ENCODE measurements at regions not wholly inside any gene's neighbourhood (a gene's known extent, or its start where the extent isn't known, plus 50 kb on each side); places are given as distances from the start of the nearest gene placed in this dataset.

DNA sequence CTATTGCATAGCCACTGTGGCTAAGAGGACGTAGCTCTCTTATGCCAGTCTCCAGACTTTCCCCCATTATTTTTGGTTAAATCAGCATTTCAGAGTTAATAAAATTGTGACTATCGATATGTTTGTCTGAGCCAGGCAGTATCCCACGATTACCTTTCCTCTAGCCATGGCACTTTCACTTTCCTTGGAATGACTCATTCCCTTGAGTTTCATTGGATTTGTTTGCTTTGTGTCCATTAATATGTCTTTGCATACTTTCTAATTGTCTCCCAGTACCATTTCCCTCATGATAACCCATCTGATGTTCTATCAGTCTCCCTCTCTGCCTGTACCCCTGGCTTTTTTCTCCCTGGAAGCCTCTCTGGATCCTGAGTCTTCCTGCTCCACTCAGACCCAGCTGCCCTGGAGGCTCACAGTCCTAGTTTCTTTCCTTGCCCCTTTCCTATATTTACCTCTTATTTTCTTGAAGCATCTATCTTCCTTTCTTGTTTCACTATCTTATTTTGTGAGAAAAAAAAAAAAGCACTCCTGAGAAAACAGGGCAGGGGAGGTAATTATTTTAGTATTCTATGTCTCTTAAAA, 126.1 kb downstream of the MTX2 start:
- Histone ChIP-seq H3K9me3 (no peaks in the 10 kb centered on the region), H3K36me3 (no peaks in the 10 kb centered on the region), H3K27ac (no peak overlapping the region), H3K27me3 (no peaks in the 10 kb centered on the region), H3K4me1 (peaks cover 6 to 8% of the 10 kb centered on the region in 2 donors), H3K4me3 (no peak overlapping the region)
- ATAC-seq, result no peak
- TF ChIP-seq POLR2A (IDR thresholded peaks at IDR 0.05), result no peak
- TF ChIP-seq, protein P1, sequence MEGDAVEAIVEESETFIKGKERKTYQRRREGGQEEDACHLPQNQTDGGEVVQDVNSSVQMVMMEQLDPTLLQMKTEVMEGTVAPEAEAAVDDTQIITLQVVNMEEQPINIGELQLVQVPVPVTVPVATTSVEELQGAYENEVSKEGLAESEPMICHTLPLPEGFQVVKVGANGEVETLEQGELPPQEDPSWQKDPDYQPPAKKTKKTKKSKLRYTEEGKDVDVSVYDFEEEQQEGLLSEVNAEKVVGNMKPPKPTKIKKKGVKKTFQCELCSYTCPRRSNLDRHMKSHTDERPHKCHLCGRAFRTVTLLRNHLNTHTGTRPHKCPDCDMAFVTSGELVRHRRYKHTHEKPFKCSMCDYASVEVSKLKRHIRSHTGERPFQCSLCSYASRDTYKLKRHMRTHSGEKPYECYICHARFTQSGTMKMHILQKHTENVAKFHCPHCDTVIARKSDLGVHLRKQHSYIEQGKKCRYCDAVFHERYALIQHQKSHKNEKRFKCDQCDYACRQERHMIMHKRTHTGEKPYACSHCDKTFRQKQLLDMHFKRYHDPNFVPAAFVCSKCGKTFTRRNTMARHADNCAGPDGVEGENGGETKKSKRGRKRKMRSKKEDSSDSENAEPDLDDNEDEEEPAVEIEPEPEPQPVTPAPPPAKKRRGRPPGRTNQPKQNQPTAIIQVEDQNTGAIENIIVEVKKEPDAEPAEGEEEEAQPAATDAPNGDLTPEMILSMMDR (IDR thresholded peaks at IDR 0.05 in 4 of 5, conservative IDR thresholded peaks at IDR 0.05 in 1 of 5), result no peak
- no peak for DNase-seq
- intact Hi-C loops (cut with DNase I; ENCODE audit: low total_unique reads), result no loop called here
- in situ Hi-C loops (cut with MboI; ENCODE audit: low sequenced_read_pairs in 4 of 4), result no loop called here

DNA sequence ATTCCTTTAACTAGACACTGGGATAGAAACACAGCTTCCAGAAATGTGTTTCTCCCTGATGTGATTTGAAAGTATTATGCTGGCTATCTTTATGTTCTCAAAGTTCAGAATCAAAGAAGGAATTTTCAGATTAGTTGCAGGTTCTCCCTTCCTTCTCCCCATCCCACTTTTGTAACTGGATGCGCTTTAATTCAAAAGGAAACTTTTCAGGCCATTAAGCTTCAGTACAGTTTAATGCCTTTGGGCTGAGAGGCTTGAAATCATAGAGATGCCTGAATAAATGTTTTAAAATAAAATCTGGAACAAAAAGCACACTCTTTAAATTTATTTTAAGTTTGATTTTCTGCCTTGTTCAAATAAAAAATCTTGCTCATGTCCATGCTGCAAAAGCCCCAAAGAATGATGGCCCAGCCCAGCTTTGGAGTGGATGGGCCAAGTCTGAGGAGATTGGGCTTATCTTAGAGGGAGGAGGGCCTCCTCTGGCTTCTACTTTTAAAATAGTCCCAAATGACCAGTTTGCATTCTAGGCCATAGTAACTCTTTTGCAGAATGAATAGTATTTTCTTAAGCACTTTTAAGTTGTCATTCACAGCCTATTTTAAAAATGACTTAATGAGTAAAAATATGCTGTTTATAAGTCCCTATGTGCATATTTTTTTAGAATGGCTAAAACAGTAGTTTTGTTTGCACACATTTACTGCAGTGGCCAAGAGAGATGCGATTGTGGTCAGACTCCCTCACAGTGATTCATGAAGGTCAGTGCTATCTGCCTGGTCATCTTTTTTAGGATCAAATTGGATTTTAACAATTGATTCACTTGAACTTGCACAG, 129.2 kb downstream of the MTX2 start:
- Histone ChIP-seq H3K27me3 (no peaks in the 10 kb centered on the region), H3K9me3 (no peaks in the 10 kb centered on the region), H3K4me3 (no peak overlapping the region), H3K36me3 (no peaks in the 10 kb centered on the region), H3K4me1 (no peaks in the 10 kb centered on the region), H3K27ac (no peak overlapping the region)
- ATAC-seq (no peak), DNase-seq (no peak)
- in situ Hi-C loops (cut with MboI; ENCODE audit: low sequenced_read_pairs in 4 of 4), result no loop called here
- intact Hi-C loops (cut with DNase I; ENCODE audit: low total_unique reads), result no loop called here
- no peak for TF ChIP-seq POLR2A (IDR thresholded peaks at IDR 0.05)
- TF ChIP-seq, protein P1 (IDR thresholded peaks at IDR 0.05 in 4 of 5, conservative IDR thresholded peaks at IDR 0.05 in 1 of 5), result no peak

DNA sequence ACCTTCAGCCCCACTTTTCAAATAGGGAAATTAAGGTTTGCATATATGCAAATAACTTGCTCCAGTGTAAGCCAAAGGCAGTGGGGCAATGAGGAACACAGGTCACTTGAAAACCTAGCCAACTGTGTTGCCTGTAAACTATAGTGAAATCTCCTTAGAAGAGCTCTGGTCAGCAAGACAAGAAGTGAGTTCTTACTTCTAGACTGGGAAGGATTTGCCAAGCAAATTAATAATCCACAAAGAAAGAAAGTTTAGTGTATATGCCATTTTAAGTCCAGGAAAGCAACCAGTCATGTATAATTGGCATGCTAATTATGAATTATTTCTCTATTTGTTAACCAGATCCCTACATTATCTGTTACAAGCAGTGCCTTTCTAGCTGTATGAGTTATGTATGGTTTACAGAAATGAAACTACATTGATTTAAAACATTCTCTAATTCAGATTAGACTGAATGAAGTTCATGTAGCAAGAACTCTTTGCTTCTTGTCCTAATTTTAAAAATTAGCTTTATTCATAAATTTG, 129.9 kb downstream of the MTX2 start:
- DNase-seq (no peak), ATAC-seq (no peak)
- intact Hi-C loops (cut with DNase I; ENCODE audit: low total_unique reads) (no loop called here), in situ Hi-C loops (cut with MboI; ENCODE audit: low sequenced_read_pairs in 4 of 4) (no loop called here)
- Histone ChIP-seq H3K4me1 (no peaks in the 10 kb centered on the region), H3K27me3 (no peaks in the 10 kb centered on the region), H3K27ac (no peak overlapping the region), H3K36me3 (no peaks in the 10 kb centered on the region), H3K9me3 (no peaks in the 10 kb centered on the region), H3K4me3 (no peak overlapping the region)
- TF ChIP-seq, protein P1 (IDR thresholded peaks at IDR 0.05 in 4 of 5, conservative IDR thresholded peaks at IDR 0.05 in 1 of 5), result no peak
- no peak for TF ChIP-seq POLR2A (IDR thresholded peaks at IDR 0.05)

DNA sequence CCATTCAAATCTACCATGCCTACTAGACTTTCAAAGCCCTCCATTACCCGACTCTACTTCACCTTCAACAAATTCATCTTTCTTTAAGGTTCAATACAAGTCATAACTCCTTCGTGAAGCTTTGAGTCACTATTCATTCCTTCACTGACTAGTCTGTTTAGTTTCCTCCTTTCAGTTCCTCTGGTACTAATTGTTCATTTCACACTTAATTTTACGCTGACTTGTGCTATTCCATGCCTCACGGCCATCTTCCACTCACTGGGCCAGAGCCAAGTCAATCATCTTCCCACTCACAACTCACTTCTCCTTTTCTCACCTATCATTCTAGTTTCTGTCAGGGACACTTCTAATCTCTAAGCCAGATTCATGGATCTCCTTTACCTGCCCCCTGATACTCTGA, 136.2 kb downstream of the MTX2 start:
- TF ChIP-seq, protein P1 (IDR thresholded peaks at IDR 0.05 in 4 of 5, conservative IDR thresholded peaks at IDR 0.05 in 1 of 5), result no peak
- in situ Hi-C loops (cut with MboI; ENCODE audit: low sequenced_read_pairs in 4 of 4), result no loop called here
- no peak overlapping the region for H3K4me3 ChIP-seq
- DNase-seq (no peak), ATAC-seq (no peak)
- no peaks in the 10 kb centered on the region for H3K9me3 ChIP-seq
- no peaks in the 10 kb centered on the region for H3K4me1 ChIP-seq
- no peak overlapping the region for H3K27ac ChIP-seq
- no peaks in the 10 kb centered on the region for H3K27me3 ChIP-seq
- no peaks in the 10 kb centered on the region for H3K36me3 ChIP-seq
- intact Hi-C loops (cut with DNase I; ENCODE audit: low total_unique reads), result no loop called here
